ENCODE measurements at regions not wholly inside any gene's neighbourhood (a gene's known extent, or its start where the extent isn't known, plus 50 kb on each side); places are given as distances from the start of the nearest gene placed in this dataset.
"Not testable (repeated sequence)": the region's sequence is repeated elsewhere in the genome, so short reads cannot be mapped to it uniquely, and the experiment has no call there.

DNA sequence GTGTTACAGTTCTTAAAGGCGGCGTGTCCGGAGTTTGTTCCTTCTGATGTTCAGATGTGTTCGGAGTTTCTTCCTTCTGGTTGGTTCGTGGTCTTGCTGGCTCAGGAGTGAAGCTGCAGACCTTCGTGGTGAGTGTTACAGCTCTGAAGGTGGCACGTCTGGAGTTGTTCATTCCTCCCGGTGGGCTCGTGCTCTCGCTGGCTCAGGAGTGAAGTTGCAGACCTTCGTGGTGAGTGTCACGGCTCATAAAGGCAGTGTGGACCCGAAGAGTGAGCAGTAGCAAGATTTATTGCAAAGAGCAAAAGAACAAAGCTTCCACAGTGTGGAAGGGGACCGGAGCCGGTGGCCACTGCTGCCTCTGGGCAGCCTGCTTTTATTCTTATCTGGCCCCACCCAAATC, 65.3 kb upstream of the NDST4 start:
- TF ChIP-seq, protein P1, sequence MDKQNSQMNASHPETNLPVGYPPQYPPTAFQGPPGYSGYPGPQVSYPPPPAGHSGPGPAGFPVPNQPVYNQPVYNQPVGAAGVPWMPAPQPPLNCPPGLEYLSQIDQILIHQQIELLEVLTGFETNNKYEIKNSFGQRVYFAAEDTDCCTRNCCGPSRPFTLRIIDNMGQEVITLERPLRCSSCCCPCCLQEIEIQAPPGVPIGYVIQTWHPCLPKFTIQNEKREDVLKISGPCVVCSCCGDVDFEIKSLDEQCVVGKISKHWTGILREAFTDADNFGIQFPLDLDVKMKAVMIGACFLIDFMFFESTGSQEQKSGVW (CRISPR knock-in tag; IDR thresholded peaks at IDR 0.05; ENCODE audit: borderline replicate concordance) = not testable (repeated sequence)
- TF ChIP-seq JUNB (CRISPR knock-in tag; IDR thresholded peaks at IDR 0.05; ENCODE audit: borderline replicate concordance); POLR2A (IDR thresholded peaks at IDR 0.05; ENCODE audit: insufficient read depth in 1 of 2, low read depth in 2 of 2, low read length in 2 of 2); NFRKB (IDR thresholded peaks at IDR 0.05); SATB2 (CRISPR knock-in tag; IDR thresholded peaks at IDR 0.05); FLYWCH1 (CRISPR knock-in tag; IDR thresholded peaks at IDR 0.05); EP300 (IDR thresholded peaks at IDR 0.05; ENCODE audit: low read depth in 2 of 2, low read length in 2 of 2); EP300 (CRISPR knock-in tag; IDR thresholded peaks at IDR 0.05; ENCODE audit: borderline replicate concordance); ZNF577 (CRISPR knock-in tag; IDR thresholded peaks at IDR 0.05; ENCODE audit: borderline replicate concordance, low read depth); SP1 (IDR thresholded peaks at IDR 0.05); SP1 (CRISPR knock-in tag; IDR thresholded peaks at IDR 0.05); ARHGAP35 (CRISPR knock-in tag; IDR thresholded peaks at IDR 0.05; ENCODE audit: borderline replicate concordance): not testable (repeated sequence)
- TF ChIP-seq, protein P2, sequence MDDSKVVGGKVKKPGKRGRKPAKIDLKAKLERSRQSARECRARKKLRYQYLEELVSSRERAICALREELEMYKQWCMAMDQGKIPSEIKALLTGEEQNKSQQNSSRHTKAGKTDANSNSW (CRISPR knock-in tag; IDR thresholded peaks at IDR 0.05; ENCODE audit: borderline replicate concordance) = not testable (repeated sequence)
- TF ChIP-seq, protein P3, sequence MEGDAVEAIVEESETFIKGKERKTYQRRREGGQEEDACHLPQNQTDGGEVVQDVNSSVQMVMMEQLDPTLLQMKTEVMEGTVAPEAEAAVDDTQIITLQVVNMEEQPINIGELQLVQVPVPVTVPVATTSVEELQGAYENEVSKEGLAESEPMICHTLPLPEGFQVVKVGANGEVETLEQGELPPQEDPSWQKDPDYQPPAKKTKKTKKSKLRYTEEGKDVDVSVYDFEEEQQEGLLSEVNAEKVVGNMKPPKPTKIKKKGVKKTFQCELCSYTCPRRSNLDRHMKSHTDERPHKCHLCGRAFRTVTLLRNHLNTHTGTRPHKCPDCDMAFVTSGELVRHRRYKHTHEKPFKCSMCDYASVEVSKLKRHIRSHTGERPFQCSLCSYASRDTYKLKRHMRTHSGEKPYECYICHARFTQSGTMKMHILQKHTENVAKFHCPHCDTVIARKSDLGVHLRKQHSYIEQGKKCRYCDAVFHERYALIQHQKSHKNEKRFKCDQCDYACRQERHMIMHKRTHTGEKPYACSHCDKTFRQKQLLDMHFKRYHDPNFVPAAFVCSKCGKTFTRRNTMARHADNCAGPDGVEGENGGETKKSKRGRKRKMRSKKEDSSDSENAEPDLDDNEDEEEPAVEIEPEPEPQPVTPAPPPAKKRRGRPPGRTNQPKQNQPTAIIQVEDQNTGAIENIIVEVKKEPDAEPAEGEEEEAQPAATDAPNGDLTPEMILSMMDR (CRISPR knock-in tag; IDR thresholded peaks at IDR 0.05) = not testable (repeated sequence)
- TF ChIP-seq, protein P4, sequence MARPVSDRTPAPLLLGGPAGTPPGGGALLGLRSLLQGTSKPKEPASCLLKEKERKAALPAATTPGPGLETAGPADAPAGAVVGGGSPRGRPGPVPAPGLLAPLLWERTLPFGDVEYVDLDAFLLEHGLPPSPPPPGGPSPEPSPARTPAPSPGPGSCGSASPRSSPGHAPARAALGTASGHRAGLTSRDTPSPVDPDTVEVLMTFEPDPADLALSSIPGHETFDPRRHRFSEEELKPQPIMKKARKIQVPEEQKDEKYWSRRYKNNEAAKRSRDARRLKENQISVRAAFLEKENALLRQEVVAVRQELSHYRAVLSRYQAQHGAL (CRISPR knock-in tag; IDR thresholded peaks at IDR 0.05; ENCODE audit: not compliant biosample characterization) = not testable (repeated sequence)

Measured in HepG2 (cell line).